ENCODE measurements at regions not wholly inside any gene's neighbourhood (a gene's known extent, or its start where the extent isn't known, plus 50 kb on each side); places are given as distances from the start of the nearest gene placed in this dataset.

DNA sequence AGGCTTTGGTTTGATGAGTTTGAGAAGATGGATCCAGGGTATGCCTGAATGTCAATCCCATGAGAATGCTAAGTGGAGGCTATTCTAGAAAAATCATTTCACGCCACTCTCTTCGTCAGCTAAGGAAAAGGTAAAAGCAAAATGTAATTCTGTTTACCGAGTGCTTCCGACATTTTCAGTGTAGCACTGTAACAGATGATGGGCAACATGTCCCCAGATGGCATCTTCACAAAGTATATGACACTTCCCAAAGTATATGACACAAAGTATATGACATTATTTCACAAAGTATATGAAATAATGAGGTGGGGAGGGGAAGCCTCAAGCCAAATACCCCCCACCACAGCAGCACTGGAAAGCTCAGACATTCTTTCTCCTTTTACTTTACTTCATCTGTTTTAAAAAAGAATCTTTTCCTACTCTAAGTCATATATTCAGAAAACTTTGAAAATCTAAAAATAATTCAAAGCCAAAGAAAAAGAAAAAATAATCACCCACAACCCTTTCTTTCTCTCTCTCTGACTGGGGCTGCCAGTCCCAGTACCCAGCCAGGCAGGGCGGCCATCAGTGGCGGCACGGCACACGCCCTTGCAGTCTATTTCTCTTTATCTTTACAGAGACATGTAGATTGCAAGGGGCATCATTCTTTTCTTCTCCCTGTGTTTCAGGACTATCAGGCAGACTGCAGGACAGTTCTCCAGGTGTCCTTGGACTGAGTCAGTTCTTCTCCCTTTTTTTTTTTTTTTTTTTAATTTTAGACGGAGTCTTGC, 179.8 kb downstream of the SNX10 start:
- TF ChIP-seq, protein P1, sequence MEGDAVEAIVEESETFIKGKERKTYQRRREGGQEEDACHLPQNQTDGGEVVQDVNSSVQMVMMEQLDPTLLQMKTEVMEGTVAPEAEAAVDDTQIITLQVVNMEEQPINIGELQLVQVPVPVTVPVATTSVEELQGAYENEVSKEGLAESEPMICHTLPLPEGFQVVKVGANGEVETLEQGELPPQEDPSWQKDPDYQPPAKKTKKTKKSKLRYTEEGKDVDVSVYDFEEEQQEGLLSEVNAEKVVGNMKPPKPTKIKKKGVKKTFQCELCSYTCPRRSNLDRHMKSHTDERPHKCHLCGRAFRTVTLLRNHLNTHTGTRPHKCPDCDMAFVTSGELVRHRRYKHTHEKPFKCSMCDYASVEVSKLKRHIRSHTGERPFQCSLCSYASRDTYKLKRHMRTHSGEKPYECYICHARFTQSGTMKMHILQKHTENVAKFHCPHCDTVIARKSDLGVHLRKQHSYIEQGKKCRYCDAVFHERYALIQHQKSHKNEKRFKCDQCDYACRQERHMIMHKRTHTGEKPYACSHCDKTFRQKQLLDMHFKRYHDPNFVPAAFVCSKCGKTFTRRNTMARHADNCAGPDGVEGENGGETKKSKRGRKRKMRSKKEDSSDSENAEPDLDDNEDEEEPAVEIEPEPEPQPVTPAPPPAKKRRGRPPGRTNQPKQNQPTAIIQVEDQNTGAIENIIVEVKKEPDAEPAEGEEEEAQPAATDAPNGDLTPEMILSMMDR (IDR thresholded peaks at IDR 0.05) = no peak

DNA sequence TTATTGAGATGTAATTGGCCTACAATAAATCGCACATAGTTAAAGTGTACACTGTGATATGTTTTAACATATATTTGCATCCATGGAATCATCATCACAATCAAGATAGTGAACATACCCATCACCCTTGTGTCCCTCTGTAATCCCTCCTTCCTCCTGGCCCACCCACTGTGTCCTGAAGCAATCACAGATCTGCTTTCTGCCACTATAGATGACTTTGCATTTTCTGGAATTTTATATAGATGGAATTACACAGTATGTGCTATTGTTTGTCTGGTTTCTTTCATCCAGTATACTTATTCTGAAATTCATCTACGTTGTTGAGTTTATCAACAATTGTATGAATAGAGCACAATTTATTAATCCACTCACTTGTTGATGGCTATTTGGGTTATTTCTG, 181.3 kb downstream of the SNX10 start:
- TF ChIP-seq, protein P1 (IDR thresholded peaks at IDR 0.05) = no peak

DNA sequence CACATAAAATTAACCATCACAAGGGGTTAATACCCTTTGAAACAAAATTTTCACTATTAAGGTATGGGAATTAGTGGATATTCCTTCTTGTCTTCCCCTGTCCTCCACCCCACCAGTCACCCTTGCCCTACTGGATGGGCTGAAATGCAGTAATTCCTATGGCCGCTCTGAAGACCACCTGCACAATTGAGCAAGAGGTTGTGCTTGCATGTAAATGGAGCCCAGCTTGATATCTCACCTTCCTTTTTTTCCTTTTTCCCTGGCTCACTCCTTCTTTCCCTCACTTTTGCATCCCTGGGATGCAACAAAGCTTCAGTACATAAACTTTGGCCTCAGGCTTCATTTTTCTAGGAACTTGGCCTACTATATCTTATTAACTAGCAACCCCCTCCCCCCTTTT, 184.6 kb downstream of the SNX10 start:
- TF ChIP-seq, protein P1 (IDR thresholded peaks at IDR 0.05) = no peak

DNA sequence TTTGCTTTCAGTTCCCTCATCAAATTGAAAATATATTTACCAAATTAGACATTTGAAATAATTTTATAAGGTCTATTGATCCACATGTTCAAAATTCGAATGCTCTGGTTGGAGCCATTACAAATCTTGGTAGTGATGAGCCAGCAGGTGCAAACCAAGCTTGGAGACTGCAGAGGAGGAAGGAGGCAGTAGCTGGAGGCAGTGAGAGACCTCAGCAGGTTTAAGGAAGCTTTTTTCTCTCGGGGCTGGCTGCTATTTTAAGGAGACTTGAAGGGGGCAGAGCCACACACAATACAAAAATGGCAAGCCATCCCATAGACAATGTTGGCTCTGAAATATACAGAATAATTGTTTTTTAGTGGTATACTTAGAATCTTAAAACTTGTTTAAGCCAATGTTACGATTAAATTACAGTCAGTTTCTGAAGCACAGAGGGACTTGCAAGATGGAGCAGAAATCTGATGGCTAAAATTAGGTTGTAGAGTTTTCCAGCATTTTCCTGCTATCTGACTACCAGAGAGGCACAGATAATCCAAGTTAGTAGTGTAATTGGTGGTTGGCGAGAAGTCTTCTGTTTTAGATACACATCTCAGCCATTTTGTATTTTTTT, 185.8 kb downstream of the SNX10 start:
- TF ChIP-seq, protein P1 (IDR thresholded peaks at IDR 0.05) = no peak

DNA sequence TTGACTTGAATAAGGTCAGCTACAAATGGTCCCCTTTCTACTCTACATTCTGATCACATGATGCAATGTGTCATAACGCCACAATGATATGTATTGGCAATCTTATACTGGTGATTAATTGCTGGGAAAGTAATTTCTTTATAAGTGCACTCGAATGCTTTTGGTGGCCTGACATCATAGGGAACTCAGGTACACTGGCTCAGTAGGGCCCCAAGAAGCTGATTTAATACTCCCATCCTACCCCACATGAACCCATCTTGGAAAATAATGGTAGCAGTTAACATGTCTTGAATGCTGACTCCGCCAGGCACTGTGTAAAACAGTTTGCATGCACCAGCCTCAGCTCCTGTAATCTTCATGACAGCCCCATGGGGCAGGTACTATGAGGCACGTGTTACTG, 186.9 kb downstream of the SNX10 start:
- TF ChIP-seq, protein P1 (IDR thresholded peaks at IDR 0.05) = no peak

DNA sequence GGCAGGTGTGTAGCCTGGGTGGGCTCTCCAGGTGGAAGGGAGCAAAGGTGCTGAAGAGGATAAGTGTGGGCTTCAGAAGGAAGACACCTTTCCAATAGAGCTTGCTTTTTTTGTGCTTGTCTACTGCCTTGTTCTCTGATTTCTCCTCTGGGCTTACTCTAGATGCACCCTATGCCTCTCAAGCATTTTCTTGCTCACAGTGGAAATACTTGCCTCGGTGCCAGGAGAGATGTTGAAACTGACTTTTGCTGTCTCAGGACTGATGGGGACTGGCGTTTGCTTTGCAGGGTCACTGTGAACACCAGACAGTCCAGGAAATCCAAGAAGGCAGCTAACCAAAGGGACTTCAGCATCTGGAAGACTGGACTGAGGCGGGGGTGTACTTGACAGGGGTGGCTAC, 187.9 kb downstream of the SNX10 start:
- TF ChIP-seq, protein P1 (IDR thresholded peaks at IDR 0.05) = no peak

DNA sequence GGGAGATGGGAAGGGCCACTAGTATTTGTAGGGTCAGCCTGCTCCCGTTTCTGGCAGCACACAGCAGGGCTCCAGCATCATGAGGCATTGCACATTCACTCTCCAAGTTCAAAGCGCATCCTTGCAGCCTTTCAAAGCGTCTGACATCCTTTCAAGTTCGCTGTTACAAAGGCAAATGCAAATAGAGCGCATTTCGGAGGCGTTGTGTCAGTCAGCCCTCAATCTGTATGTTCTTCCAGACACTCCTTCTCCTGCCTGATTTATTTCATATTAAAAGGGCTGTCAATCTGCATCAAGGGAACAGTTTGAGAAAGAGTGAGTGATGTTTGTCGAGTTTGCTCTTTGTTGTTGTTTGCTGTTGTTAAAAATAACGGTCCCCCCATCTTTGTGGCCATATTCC, 188.5 kb downstream of the SNX10 start:
- TF ChIP-seq, protein P1 (IDR thresholded peaks at IDR 0.05) = no peak

All from LNCAP (cell line).